ENCODE measurements at regions not wholly inside any gene's neighbourhood (a gene's known extent, or its start where the extent isn't known, plus 50 kb on each side); places are given as distances from the start of the nearest gene placed in this dataset.

DNA sequence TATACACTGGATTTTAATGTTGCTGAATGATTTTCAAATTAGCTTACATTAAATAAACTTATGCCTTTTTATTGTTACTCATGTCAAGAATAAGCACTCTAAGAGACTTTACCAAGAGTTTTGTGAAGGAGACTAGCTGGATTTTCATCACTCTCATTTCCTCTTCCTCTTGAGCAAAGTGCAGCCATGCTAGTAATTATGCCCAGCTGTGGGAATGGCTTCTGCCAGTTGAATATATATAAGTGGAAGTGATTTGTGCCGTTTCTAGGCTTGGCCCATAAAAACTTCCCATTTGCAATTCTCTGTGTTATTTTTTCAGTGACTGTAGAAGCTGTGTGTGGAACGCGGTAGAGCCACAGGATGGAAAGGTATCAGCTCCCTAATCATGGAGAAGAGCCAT, 255.8 kb downstream of the HDGFL1 start:
- 93% methylated on average over 3 of the region's 3 CpGs for WGBS
- peak in 1 of 9 donors; percentile 2 for DNase-seq (ENCODE audit: low read depth in 6 of 9, low spot score in 9 of 9)
- H3K4me1 ChIP-seq (ENCODE audit: control insufficient read depth in 2 of 2, insufficient read depth in 2 of 2, low read length in 2 of 2) = peaks cover 3 to 5% of the 10 kb centered on the region in 2 donors

DNA sequence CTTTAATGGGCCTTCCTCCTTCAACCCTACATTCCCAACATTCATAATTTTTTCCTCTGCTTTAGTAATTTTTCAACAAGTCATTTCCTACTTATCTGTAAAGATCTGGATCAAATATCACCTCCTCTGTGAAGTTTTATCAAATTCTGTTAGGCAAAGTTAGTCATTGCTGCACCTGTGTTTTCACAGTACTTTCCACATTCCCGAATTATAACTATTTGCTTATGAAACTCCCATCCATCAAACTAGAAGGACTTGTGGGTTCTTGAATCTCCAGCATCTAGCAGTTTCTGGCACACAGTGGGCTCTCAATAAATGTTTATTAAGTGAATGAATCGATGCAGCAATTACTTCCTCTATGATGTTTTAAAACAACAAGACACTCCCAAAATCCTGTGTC, 257.6 kb downstream of the HDGFL1 start:
- Histone ChIP-seq H3K27ac (ENCODE audit: low read depth in 1 of 2, low read length in 1 of 2) (no peak overlapping the region), H3K27me3 (ENCODE audit: control insufficient read depth in 2 of 2, insufficient read depth in 1 of 2, low read length in 1 of 2) (no peaks in the 10 kb centered on the region), H3K36me3 (ENCODE audit: control insufficient read depth in 2 of 2, insufficient read depth in 2 of 2, low read length in 1 of 2) (no peaks in the 10 kb centered on the region), H3K9me3 (ENCODE audit: control insufficient read depth in 2 of 2, insufficient read depth in 1 of 2, low read length in 1 of 2) (no peaks in the 10 kb centered on the region), H3K4me1 (ENCODE audit: control insufficient read depth in 2 of 2, insufficient read depth in 2 of 2, low read length in 2 of 2) (peaks cover 3 to 5% of the 10 kb centered on the region in 2 donors), H3K4me3 (ENCODE audit: low read length in 2 of 2) (no peak overlapping the region)
- no peak for DNase-seq (ENCODE audit: low read depth in 6 of 9, low spot score in 9 of 9)
- WGBS = 90% methylated on average over 2 of the region's 2 CpGs

More for the DNA sequence above, 255.8 kb downstream of the HDGFL1 start:
- no peaks in the 10 kb centered on the region for H3K36me3 ChIP-seq (ENCODE audit: control insufficient read depth in 2 of 2, insufficient read depth in 2 of 2, low read length in 1 of 2)
- H3K27me3 ChIP-seq (ENCODE audit: control insufficient read depth in 2 of 2, insufficient read depth in 1 of 2, low read length in 1 of 2) = no peaks in the 10 kb centered on the region
- no peaks in the 10 kb centered on the region for H3K9me3 ChIP-seq (ENCODE audit: control insufficient read depth in 2 of 2, insufficient read depth in 1 of 2, low read length in 1 of 2)
- no peak overlapping the region for H3K27ac ChIP-seq (ENCODE audit: low read depth in 1 of 2, low read length in 1 of 2)
- H3K4me3 ChIP-seq (ENCODE audit: low read length in 2 of 2) = no peak overlapping the region

- peak in 1 of 9 donors; percentile 4 for DNase-seq (ENCODE audit: low read depth in 6 of 9, low spot score in 9 of 9)
- Histone ChIP-seq H3K4me3 (ENCODE audit: low read length in 2 of 2) (no peak overlapping the region), H3K27ac (ENCODE audit: low read depth in 1 of 2, low read length in 1 of 2) (peak overlapping the region in 1 of 2 donors; percentile 44), H3K36me3 (ENCODE audit: control insufficient read depth in 2 of 2, insufficient read depth in 2 of 2, low read length in 1 of 2) (no peaks in the 10 kb centered on the region), H3K27me3 (ENCODE audit: control insufficient read depth in 2 of 2, insufficient read depth in 1 of 2, low read length in 1 of 2) (no peaks in the 10 kb centered on the region), H3K9me3 (ENCODE audit: control insufficient read depth in 2 of 2, insufficient read depth in 1 of 2, low read length in 1 of 2) (no peaks in the 10 kb centered on the region), H3K4me1 (ENCODE audit: control insufficient read depth in 2 of 2, insufficient read depth in 2 of 2, low read length in 2 of 2) (peaks cover 3 to 5% of the 10 kb centered on the region in 2 donors)
- 78% methylated on average over 1 of the region's 1 CpG for WGBS
Observed at GRCh38 chr6:22827760-22828159, 258.4 kb downstream of the HDGFL1 start.

- peak in 4 of 9 donors; percentile 6 to 35 (median 11) for DNase-seq (ENCODE audit: low read depth in 6 of 9, low spot score in 9 of 9)
- WGBS = 74% methylated on average over 13 of the region's 13 CpGs
- Histone ChIP-seq H3K4me3 (ENCODE audit: low read length in 2 of 2) (no peak overlapping the region), H3K27ac (ENCODE audit: low read depth in 1 of 2, low read length in 1 of 2) (peak overlapping the region in 1 of 2 donors; percentile 33), H3K4me1 (ENCODE audit: control insufficient read depth in 2 of 2, insufficient read depth in 2 of 2, low read length in 2 of 2) (peaks cover 3 to 5% of the 10 kb centered on the region in 2 donors), H3K27me3 (ENCODE audit: control insufficient read depth in 2 of 2, insufficient read depth in 1 of 2, low read length in 1 of 2) (no peaks in the 10 kb centered on the region), H3K36me3 (ENCODE audit: control insufficient read depth in 2 of 2, insufficient read depth in 2 of 2, low read length in 1 of 2) (no peaks in the 10 kb centered on the region), H3K9me3 (ENCODE audit: control insufficient read depth in 2 of 2, insufficient read depth in 1 of 2, low read length in 1 of 2) (no peaks in the 10 kb centered on the region)
Observed at GRCh38 chr6:22828179-22829062, 259.1 kb downstream of the HDGFL1 start.

GRCh38 chr6:22829070-22829469, 259.7 kb downstream of the HDGFL1 start:
- peaks cover 3 to 5% of the 10 kb centered on the region in 2 donors for H3K4me1 ChIP-seq (ENCODE audit: control insufficient read depth in 2 of 2, insufficient read depth in 2 of 2, low read length in 2 of 2)
- H3K4me3 ChIP-seq (ENCODE audit: low read length in 2 of 2) = no peak overlapping the region
- no peaks in the 10 kb centered on the region for H3K36me3 ChIP-seq (ENCODE audit: control insufficient read depth in 2 of 2, insufficient read depth in 2 of 2, low read length in 1 of 2)
- H3K27me3 ChIP-seq (ENCODE audit: control insufficient read depth in 2 of 2, insufficient read depth in 1 of 2, low read length in 1 of 2) = no peaks in the 10 kb centered on the region
- no peak for DNase-seq (ENCODE audit: low read depth in 6 of 9, low spot score in 9 of 9)
- no peaks in the 10 kb centered on the region for H3K9me3 ChIP-seq (ENCODE audit: control insufficient read depth in 2 of 2, insufficient read depth in 1 of 2, low read length in 1 of 2)
- H3K27ac ChIP-seq (ENCODE audit: low read depth in 1 of 2, low read length in 1 of 2) = no peak overlapping the region

DNA sequence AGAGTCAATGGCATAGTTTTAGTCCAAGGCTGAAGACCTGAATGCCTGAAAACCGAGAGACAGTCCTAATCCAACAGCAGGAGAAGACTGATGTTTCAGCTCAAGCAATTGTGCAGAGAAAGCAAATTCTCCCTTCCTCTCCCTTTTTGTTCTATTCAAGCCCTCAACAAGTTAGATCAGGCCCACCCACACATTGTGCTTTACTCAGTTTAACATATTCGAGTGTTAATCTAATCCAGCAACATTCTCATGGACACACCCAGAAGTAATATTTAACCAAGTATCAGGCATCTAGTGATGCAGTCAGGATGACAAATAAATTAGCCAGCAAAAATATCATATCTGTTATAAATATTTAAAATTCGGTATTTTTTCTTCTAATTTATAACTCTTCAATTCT, 261.1 kb downstream of the HDGFL1 start:
- Histone ChIP-seq H3K27me3 (ENCODE audit: control insufficient read depth in 2 of 2, insufficient read depth in 1 of 2, low read length in 1 of 2) (no peaks in the 10 kb centered on the region), H3K4me1 (ENCODE audit: control insufficient read depth in 2 of 2, insufficient read depth in 2 of 2, low read length in 2 of 2) (peaks cover 3 to 5% of the 10 kb centered on the region in 2 donors), H3K36me3 (ENCODE audit: control insufficient read depth in 2 of 2, insufficient read depth in 2 of 2, low read length in 1 of 2) (no peaks in the 10 kb centered on the region), H3K4me3 (ENCODE audit: low read length in 2 of 2) (no peak overlapping the region), H3K27ac (ENCODE audit: low read depth in 1 of 2, low read length in 1 of 2) (no peak overlapping the region), H3K9me3 (ENCODE audit: control insufficient read depth in 2 of 2, insufficient read depth in 1 of 2, low read length in 1 of 2) (no peaks in the 10 kb centered on the region)
- 97% methylated on average over 3 of the region's 3 CpGs for WGBS
- DNase-seq (ENCODE audit: low read depth in 6 of 9, low spot score in 9 of 9) = no peak

- 98% methylated on average over 3 of the region's 3 CpGs for WGBS
- no peak for DNase-seq (ENCODE audit: low read depth in 6 of 9, low spot score in 9 of 9)
- H3K9me3 ChIP-seq (ENCODE audit: control insufficient read depth in 2 of 2, insufficient read depth in 1 of 2, low read length in 1 of 2) = no peaks in the 10 kb centered on the region
- H3K27me3 ChIP-seq (ENCODE audit: control insufficient read depth in 2 of 2, insufficient read depth in 1 of 2, low read length in 1 of 2) = no peaks in the 10 kb centered on the region
- no peak overlapping the region for H3K4me3 ChIP-seq (ENCODE audit: low read length in 2 of 2)
- H3K36me3 ChIP-seq (ENCODE audit: control insufficient read depth in 2 of 2, insufficient read depth in 2 of 2, low read length in 1 of 2) = no peaks in the 10 kb centered on the region
- H3K27ac ChIP-seq (ENCODE audit: low read depth in 1 of 2, low read length in 1 of 2) = no peak overlapping the region
- H3K4me1 ChIP-seq (ENCODE audit: control insufficient read depth in 2 of 2, insufficient read depth in 2 of 2, low read length in 2 of 2) = peaks cover 3 to 4% of the 10 kb centered on the region in 2 donors
Observed at GRCh38 chr6:22833191-22833590, 263.8 kb downstream of the HDGFL1 start.

GRCh38 chr6:22838345-22838744, 269.0 kb downstream of the HDGFL1 start:
- no peaks in the 10 kb centered on the region for H3K36me3 ChIP-seq (ENCODE audit: control insufficient read depth in 2 of 2, insufficient read depth in 2 of 2, low read length in 1 of 2)
- H3K4me1 ChIP-seq (ENCODE audit: control insufficient read depth in 2 of 2, insufficient read depth in 2 of 2, low read length in 2 of 2) = no peaks in the 10 kb centered on the region
- 97% methylated on average over 4 of the region's 4 CpGs for WGBS
- no peak for DNase-seq (ENCODE audit: low read depth in 6 of 9, low spot score in 9 of 9)
- H3K27me3 ChIP-seq (ENCODE audit: control insufficient read depth in 2 of 2, insufficient read depth in 1 of 2, low read length in 1 of 2) = no peaks in the 10 kb centered on the region
- no peak overlapping the region for H3K27ac ChIP-seq (ENCODE audit: low read depth in 1 of 2, low read length in 1 of 2)
- H3K9me3 ChIP-seq (ENCODE audit: control insufficient read depth in 2 of 2, insufficient read depth in 1 of 2, low read length in 1 of 2) = no peaks in the 10 kb centered on the region
- no peak overlapping the region for H3K4me3 ChIP-seq (ENCODE audit: low read length in 2 of 2)

GRCh38 chr6:22845467-22845866, 276.1 kb downstream of the HDGFL1 start:
- DNase-seq (ENCODE audit: low read depth in 6 of 9, low spot score in 9 of 9) = no peak
- no peak overlapping the region for H3K4me3 ChIP-seq (ENCODE audit: low read length in 2 of 2)
- no peak overlapping the region for H3K27ac ChIP-seq (ENCODE audit: low read depth in 1 of 2, low read length in 1 of 2)

More at GRCh38 chr6:22845467-22845866, 276.1 kb downstream of the HDGFL1 start:
- no peaks in the 10 kb centered on the region for H3K4me1 ChIP-seq (ENCODE audit: control insufficient read depth in 2 of 2, insufficient read depth in 2 of 2, low read length in 2 of 2)
- H3K36me3 ChIP-seq (ENCODE audit: control insufficient read depth in 2 of 2, insufficient read depth in 2 of 2, low read length in 1 of 2) = no peaks in the 10 kb centered on the region
- H3K9me3 ChIP-seq (ENCODE audit: control insufficient read depth in 2 of 2, insufficient read depth in 1 of 2, low read length in 1 of 2) = no peaks in the 10 kb centered on the region
- H3K27me3 ChIP-seq (ENCODE audit: control insufficient read depth in 2 of 2, insufficient read depth in 1 of 2, low read length in 1 of 2) = no peaks in the 10 kb centered on the region
